ENCODE measurements at regions not wholly inside any gene's neighbourhood (a gene's known extent, or its start where the extent isn't known, plus 50 kb on each side); places are given as distances from the start of the nearest gene placed in this dataset.

- H3K9me3 Mint-ChIP-seq, result no peaks in the 10 kb centered on the region
- no peak overlapping the region for H3K27ac ChIP-seq (ENCODE audit: low read depth in 1 of 2, low read length in 2 of 2)
Measured at GRCh38 chr14:87830443-87831096, 162.4 kb downstream of the GALC start.

GRCh38 chr14:87829543-87829942 is 163.4 kb downstream of the GALC start:
- TF ChIP-seq CTCF (IDR thresholded peaks at IDR 0.05), result no peak
- H3K27ac ChIP-seq (ENCODE audit: low read depth in 1 of 2, low read length in 2 of 2), result no peak overlapping the region
- H3K36me3 ChIP-seq (ENCODE audit: insufficient read depth, low read length), result no peaks in the 10 kb centered on the region
- CTCF ChIA-PET, result no interaction called here
- H3K4me3 ChIP-seq (ENCODE audit: low read length), result no peak overlapping the region
- Mint-ChIP-seq H3K27me3 (peaks cover 29% of the 10 kb centered on the region), H3K4me1 (ENCODE audit: low read depth) (no peaks in the 10 kb centered on the region), H3K27ac (no peak overlapping the region), H3K9me3 (no peaks in the 10 kb centered on the region), H3K36me3 (ENCODE audit: low read depth) (no peaks in the 10 kb centered on the region), H3K4me3 (no peak overlapping the region)
- no peaks in the 10 kb centered on the region for H3K9me3 ChIP-seq (ENCODE audit: control insufficient read depth in 1 of 2, insufficient read depth in 1 of 2, low read length in 2 of 2)
- peaks cover 6 to 14% of the 10 kb centered on the region in 2 experiments for H3K27me3 ChIP-seq (ENCODE audit: control insufficient read depth in 1 of 2, insufficient read depth in 2 of 2, low read length in 2 of 2)
- ATAC-seq (ENCODE audit: poor library complexity) (no peak), DNase-seq (no peak)
- POLR2A ChIA-PET, result no interaction called here
- H3K4me1 ChIP-seq (ENCODE audit: insufficient read depth, low read length), result no peaks in the 10 kb centered on the region
- intact Hi-C loops (cut with DNase I, micrococcal nuclease), result no loop called here

More at GRCh38 chr14:87830443-87831096, 162.4 kb downstream of the GALC start:
- POLR2A ChIA-PET, result no interaction called here
- ATAC-seq (ENCODE audit: poor library complexity) (no peak), DNase-seq (no peak)
- Mint-ChIP-seq H3K4me1 (ENCODE audit: low read depth) (no peaks in the 10 kb centered on the region), H3K27me3 (peaks cover 33% of the 10 kb centered on the region), H3K4me3 (no peak overlapping the region), H3K27ac (no peak overlapping the region), H3K36me3 (ENCODE audit: low read depth) (no peaks in the 10 kb centered on the region)
- H3K9me3 ChIP-seq (ENCODE audit: control insufficient read depth in 1 of 2, insufficient read depth in 1 of 2, low read length in 2 of 2), result no peaks in the 10 kb centered on the region
- H3K27me3 ChIP-seq (ENCODE audit: control insufficient read depth in 1 of 2, insufficient read depth in 2 of 2, low read length in 2 of 2), result peaks cover 6 to 14% of the 10 kb centered on the region in 2 experiments
- CTCF ChIA-PET, result no interaction called here
- intact Hi-C loops (cut with DNase I, micrococcal nuclease), result no loop called here
- no peaks in the 10 kb centered on the region for H3K36me3 ChIP-seq (ENCODE audit: insufficient read depth, low read length)
- TF ChIP-seq CTCF (IDR thresholded peaks at IDR 0.05), result no peak
- no peak overlapping the region for H3K4me3 ChIP-seq (ENCODE audit: low read length)
- no peaks in the 10 kb centered on the region for H3K4me1 ChIP-seq (ENCODE audit: insufficient read depth, low read length)

GRCh38 chr14:87824266-87824665 is 168.7 kb downstream of the GALC start:
- TF ChIP-seq CTCF (IDR thresholded peaks at IDR 0.05), result no peak
- Mint-ChIP-seq H3K9me3 (no peaks in the 10 kb centered on the region), H3K27ac (no peak overlapping the region), H3K4me1 (ENCODE audit: low read depth) (no peaks in the 10 kb centered on the region), H3K36me3 (ENCODE audit: low read depth) (no peaks in the 10 kb centered on the region), H3K4me3 (no peak overlapping the region), H3K27me3 (peaks cover 5% of the 10 kb centered on the region)
- Histone ChIP-seq H3K27ac (ENCODE audit: low read depth in 1 of 2, low read length in 2 of 2) (no peak overlapping the region), H3K4me3 (ENCODE audit: low read length) (no peak overlapping the region), H3K36me3 (ENCODE audit: insufficient read depth, low read length) (no peaks in the 10 kb centered on the region), H3K4me1 (ENCODE audit: insufficient read depth, low read length) (no peaks in the 10 kb centered on the region), H3K27me3 (ENCODE audit: control insufficient read depth in 1 of 2, insufficient read depth in 2 of 2, low read length in 2 of 2) (peaks cover 2 to 4% of the 10 kb centered on the region in 2 experiments), H3K9me3 (ENCODE audit: control insufficient read depth in 1 of 2, insufficient read depth in 1 of 2, low read length in 2 of 2) (no peaks in the 10 kb centered on the region)
- intact Hi-C loops (cut with DNase I, micrococcal nuclease), result no loop called here
- CTCF ChIA-PET, result no interaction called here
- ATAC-seq (ENCODE audit: poor library complexity) (no peak), DNase-seq (no peak)
- POLR2A ChIA-PET, result no interaction called here
